Dermis blood vessel endothelial cell (primary cell): ENCODE measurements at regions not wholly inside any gene's neighbourhood (a gene's known extent, or its start where the extent isn't known, plus 50 kb on each side); places are given as distances from the start of the nearest gene placed in this dataset.
A peak's percentile ranks its signal among the peaks of the same experiment; 100 is the strongest.

Experiments used
- DNase-seq: peaks from one replicate; pipeline ENCODE4 v3.0.0; 2010

DNA sequence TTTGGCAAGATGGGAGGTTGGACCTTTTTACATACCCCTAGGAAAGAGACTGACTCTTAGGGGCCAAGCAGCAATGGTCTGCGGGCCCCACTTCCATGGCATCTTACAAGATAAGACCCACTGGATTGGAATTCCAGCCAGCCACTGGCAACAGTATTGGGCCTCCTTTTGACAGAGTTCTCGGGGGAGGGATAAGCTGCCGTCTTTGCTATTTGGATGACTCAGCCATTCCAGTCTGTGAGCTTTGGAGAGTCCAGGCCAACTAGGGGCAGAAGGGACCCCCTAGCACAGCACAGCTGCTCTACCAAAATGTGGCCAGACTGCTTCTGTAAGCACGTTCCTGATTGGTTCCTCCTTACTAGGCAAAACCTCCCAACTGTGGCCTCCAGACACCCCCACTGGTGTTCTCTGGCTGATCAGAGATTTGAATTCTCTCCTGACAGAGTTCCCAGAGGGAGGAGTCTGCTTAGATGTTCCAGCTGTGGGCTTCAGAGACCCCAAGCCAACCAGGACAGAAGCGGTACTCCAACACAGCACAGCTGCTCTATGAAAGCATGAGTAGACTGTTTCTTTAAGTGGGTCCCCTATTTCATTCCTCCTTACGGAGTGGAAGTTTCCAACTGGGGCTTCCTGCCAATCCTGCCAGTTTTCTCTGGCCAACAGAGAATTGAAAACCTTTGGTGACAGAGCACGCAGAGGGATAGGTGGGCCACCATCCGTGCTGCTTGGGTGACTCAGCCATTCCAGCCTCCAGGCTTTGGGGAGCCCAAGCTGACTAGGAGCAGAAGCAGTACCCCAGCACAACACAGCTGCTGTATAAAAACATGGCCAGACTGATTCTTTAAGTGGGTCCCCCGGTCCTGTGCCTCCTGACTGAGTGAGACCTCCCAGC is 672.1 kb upstream of the RIOK2 start:
- DNase-seq = no peak

GRCh38 chr5:97874491-97874890 is 691.4 kb upstream of the RIOK2 start:
- DNase-seq = no peak

DNA sequence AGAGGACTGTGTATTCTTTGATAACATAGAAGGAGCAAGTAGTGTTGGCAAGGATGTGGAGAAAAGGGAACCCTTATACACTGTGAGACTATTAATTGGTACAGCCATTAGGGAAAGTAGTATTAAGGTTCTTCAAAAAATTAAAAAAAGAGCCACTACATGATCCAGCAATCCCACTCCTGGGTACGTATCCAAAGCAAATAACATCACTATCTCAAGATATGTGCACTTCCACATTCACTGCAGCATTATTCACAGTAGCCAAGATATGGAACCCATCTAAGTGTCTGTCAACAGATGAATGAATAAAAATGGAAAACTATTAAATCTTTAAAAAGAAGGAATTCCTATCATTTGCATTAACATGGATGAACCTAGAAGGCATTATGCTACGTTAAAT is 693.2 kb upstream of the RIOK2 start:
- DNase-seq = no peak

DNA sequence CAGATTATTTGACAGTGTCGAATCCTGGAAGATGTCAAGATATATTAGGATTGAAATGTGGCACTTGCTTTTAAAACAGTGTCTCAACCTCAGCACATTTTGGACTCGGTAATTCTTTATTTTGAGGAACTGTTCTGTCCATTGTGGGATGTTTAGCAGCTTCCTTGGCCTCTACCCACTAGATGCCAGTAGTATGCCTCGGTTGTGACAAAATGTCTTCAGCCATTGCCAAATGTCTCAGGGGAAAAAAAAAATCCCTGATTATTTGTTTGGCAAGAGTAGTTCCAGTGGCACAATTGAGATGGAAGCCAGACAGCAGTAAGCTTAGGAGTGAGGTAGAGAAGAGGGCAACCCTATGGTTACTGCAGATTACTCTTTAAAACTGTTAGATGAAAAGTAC is 694.5 kb upstream of the RIOK2 start:
- DNase-seq = no peak

DNA sequence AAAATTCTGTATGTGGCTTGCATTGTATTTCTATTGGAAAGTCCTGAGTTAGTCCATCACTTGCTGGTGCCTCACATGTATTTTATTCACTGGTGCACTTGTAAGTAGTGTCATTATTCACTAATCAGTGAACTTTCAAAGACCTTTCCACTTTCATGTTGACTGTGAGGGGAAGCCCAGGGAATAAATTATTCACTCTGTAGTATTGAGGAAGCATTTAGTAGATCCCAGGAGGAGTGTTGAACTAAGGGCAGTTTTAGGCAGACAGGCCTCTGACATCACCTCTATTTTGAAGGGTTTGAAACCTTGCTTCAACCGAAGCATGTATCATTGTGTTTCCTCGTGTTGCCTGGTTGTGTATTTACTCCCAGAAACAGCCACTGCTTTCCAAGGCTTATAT is 705.4 kb upstream of the RIOK2 start:
- no peak for DNase-seq

DNA sequence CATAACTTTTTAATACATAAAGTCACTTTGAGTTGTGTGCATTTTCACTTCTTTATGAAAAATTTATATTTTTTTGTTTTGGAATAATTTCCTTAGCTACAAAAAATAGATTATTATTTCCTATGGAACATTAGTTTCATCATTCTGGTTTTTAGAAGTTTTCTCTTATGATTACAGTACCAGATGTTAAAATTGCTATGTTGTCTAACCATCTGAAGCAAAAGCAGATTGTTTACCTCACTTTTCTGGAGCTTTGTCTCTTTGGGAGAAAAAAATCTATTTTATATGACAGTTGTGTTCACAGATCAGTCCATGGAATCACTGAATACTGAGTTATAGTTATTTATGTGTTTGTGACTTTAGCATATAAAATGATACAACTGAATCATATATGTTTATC is 708.9 kb upstream of the RIOK2 start:
- DNase-seq = no peak

GRCh38 chr5:97903742-97904141 is 720.7 kb upstream of the RIOK2 start:
- DNase-seq = no peak

DNA sequence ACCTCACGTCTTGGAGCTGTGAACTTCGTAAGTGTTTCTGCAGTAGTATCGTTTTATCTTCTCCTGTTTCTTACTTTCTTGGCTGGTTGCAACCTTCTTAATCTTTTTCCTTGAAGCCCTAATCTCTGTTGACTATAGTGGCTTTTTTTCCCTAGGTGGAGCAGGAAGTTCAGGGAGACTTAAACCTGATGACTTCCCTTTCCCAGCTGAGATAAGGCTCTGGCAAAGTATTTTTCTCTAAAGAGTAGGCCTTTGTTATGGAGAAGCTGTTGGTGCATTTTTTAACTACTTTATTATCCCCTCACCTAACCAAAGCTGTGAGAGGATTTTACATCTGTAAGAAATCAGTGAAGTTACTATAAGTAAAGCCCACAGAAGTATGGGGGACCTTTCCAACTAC is 723.1 kb upstream of the RIOK2 start:
- no peak for DNase-seq

DNA sequence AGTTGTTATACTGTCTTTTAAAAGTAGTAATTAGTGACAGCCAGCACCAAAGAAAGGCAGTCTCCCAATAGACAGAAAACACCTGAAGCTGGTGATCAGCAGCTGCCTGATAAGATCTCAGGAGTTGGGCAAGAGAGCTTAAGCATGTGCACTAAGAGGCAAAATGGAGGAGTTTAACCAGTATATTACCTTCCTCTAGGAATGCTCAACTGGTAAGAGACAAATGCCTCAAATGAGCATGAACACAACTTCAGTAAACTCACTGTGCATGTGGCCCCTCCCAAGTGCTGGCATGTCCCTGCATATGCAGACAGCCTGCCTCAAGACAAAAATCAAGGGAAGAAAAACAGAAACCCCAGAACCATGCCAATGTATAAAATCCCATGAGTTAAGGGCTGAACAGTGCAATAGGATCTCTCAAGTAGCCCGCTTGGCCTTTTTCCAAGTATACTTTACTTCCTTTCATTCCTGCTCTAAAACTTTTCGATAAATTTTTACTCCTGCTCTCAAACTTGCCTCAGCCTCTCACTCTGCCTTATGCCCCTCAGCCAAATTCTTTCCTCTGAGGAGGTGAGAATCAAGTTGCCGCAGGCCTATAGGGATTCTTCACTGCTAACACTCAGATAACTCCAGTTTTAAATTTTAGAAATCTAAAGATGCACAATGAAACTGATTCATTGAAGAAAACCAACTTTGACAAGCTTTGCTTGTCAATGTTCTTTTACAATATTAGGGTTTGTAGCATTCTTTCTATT is 724.8 kb upstream of the RIOK2 start:
- no peak for DNase-seq

- DNase-seq = no peak
Observed at GRCh38 chr5:97909541-97909940, 726.5 kb upstream of the RIOK2 start.

GRCh38 chr5:97914483-97914882 is 731.4 kb upstream of the RIOK2 start:
- DNase-seq = no peak

- no peak for DNase-seq
Observed at GRCh38 chr5:97915106-97915505, 732.1 kb upstream of the RIOK2 start.

- no peak for DNase-seq
Observed at GRCh38 chr5:97918057-97918456, 735.0 kb upstream of the RIOK2 start.

DNA sequence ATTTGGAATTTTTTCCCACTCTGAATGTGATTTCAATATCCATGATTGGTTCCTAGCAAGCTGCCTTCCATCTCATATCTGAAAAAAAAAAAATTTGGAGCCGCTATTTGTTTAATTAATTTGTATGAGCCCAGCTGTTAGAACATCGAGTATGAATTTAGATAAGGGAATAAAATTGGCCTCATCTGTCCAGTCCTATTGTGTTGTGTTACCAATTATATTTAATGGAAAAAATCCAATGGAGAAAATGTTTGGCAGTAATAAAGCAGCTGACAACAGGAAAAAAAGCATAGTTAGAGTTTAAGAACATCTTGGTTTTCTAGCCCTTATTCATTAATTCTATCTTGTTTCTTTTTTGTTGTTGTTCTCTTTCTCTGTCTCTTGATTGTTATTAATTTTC is 735.6 kb upstream of the RIOK2 start:
- DNase-seq = no peak

DNA sequence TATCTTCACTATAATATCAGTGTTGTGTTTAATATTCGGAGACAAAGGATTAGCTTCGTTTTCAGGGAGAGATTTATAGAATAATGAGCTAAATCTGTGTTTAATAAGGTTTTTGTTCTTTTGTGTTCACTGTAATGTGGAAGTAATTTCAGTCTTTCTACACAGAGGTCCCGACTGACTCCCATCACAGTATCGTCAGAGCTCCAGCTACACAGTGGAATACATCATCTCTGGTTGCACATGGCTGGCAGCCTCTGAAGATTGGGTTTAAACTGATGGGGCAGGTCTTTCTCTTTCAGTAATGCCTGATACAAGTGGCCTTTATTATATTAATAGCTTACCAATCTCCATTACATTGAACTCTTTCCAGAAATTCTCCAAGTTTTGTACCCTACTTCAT is 736.7 kb upstream of the RIOK2 start:
- no peak for DNase-seq

DNA sequence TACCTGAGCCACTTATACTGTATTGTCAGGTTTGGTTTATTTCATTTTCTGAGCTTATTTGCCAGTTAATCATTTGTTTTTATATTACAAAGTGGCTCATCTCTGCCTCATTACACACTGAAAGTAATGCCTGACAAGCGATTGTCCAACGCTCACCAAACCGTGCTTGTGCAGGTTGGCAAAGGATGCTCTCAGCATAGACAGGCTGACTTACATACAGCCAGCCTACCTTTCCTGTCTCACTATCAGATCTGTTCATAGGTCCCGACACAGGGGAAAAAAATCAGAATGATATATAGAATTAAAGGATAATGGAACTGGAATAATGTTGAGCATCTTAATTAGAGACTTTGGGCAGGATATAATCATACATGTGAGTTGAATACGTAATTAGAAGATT is 739.7 kb upstream of the RIOK2 start:
- DNase-seq = no peak

GRCh38 chr5:97923496-97923895 is 740.4 kb upstream of the RIOK2 start:
- DNase-seq = no peak

DNA sequence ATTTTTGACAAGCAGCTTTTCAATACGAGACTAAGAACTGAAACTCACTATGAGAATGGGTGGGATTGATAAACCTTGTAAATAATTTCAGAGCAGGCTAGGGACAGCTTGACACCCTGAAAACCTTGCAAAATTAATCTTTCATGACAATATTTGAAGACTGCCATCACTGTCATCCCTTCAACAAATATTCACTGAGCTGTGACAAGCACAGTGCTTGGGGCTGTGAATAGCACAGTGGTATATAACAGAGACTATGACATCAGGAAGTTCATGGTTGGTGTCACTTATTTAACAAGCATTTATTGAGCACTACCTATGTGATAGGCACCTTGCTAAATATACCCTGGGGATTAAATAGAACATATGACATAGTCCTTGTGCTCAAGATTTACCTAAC is 741.0 kb upstream of the RIOK2 start:
- no peak for DNase-seq

- DNase-seq = no peak
Observed at GRCh38 chr5:97929383-97929782, 746.3 kb upstream of the RIOK2 start.

DNA sequence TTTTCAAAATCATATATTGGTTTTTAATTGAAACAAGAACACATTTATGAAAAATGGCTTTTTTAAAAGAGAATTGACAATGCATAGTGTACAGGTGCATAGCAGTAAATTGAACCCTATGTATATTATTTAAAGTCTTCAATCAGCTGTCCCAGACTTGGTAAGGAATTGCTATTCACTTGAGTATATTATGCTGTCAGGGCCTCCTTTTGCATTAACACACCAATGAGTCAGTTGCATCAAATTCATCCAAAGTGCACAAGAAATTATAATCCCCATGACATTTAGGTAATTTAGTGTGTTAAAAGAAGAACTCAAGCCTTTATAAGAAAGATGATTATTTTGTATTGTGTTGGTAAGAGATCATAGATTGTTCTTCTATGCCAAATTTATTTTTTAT is 748.8 kb upstream of the RIOK2 start:
- DNase-seq = no peak

- DNase-seq = peak; percentile 2
Observed at GRCh38 chr5:97936231-97936630, 753.2 kb upstream of the RIOK2 start.

- DNase-seq = no peak
Observed at GRCh38 chr5:97937846-97938245, 754.8 kb upstream of the RIOK2 start.

DNA sequence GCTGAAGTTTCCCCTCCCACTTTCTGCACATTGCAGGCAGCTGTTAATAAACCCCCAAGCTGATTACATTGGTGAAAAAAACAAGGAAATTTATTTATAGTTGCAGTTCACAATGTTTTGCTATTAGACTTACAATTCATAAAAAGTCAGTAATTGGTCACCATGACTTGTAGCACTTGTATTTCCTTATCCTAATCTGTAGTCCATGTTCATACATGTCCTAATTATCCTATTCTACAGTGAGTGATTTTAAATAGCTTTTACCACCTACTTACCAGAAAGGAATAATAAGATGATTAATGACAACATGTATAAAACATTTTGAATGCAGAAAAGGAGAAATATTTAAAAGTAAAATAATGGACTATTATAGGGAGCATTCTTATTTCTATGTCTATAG is 760.0 kb upstream of the RIOK2 start:
- no peak for DNase-seq

DNA sequence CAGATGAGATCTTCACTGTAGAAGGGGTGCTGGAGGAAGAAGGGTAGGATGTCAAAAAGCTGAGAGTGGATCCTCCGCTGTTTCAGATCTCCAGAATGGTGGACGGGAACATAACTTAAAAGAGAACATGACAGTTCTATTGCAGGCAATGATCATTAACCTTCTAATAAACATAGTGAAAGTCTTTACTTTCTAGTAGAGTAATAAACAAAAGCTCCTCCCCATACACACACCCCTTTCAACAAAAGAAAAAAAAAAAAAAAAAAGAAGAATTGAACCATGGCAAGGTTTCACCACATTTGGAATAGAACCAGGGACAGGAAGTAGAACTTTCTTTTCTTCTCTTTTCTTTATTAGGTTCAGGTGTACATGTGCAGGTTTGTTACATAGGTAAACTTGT is 768.1 kb upstream of the RIOK2 start:
- DNase-seq = no peak
